HG03175 (cell line): ENCODE measurements at regions not wholly inside any gene's neighbourhood (a gene's known extent, or its start where the extent isn't known, plus 50 kb on each side); places are given as distances from the start of the nearest gene placed in this dataset.

Source experiments
- ATAC-seq: cut with Tn5 transposase; IDR thresholded peaks from one replicate; pipeline ENCODE4 v1.9.1; 2021; ENCODE audit warnings: mild to moderate bottlenecking, moderate library complexity; ENCODE audit not compliant: unreplicated experiment

DNA sequence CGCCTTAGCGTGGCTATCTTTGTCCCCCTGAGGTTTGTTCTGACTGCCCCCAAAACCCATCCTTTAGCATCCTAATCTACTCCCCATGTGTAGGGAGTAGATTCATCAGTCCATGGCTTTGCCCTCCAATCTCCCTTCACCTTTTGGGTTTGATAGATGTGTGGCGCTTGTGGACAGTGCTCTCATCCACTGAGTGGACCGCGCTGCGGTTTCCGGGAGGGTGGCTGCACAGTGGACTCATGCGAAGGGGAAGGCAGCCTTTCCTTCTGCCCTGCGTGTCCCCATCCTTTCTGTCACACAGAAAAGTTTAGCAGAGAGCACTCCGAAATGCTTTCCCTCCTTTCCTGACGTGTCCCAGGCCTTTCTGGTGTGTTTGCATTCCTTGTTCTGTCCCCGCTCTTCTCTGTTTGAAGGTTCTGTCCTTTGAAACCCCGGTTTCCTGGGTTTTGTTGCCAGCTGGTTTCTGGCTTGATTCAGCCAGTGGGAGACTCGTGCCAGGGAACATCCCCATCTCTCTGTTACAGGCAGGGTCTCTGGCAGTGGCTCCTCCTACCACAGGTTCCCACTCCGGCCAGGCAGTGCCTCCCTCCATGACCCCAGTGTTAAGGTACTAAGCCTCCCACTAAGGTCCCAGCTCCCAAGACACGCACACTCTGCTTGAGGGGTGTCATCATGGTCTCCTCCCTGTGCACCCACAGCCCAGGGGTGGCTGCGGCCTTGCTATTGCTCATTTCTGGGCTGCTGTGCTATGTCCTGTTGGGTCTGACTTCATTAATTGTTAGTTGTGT, 547.7 kb upstream of the DPP6 start:
- no peak for ATAC-seq

DNA sequence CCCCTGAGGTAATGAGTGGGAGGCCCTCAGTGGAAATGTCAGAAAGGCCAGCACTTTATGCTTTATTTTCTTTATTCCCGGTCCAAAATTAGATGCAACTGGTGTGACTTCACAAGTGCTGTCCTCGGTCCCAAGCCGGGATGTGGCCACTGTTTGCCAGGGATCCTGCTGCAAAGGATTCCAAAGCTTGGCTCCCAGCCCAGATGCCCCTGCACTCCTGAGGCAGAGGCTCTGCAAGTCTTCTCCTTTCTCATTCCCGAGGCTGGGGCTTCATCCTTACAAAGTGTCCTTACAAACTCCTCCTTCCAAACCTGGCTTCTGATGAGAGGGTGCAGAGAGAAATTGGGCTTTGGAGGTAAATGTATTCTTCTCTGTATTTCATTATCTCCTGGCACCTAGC, 544.3 kb upstream of the DPP6 start:
- ATAC-seq: no peak

DNA sequence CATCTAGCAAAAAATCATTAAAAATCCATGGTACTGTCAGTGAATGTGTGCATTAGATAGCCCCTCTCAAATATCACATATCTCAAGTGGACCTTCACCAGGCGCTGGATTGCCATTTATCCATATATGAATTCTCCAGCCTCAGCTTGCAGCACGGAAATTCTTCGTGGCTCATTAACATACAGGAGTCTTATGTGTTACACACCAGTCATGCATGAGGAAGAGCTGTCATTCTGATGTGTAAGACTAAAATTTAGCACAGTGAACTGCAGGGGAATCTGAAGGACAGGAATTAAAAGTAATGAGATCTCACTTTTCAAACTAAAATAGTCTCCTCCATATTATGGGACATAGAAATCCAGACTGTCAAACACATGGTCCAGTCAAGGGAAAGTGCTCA, 542.4 kb upstream of the DPP6 start:
- no peak for ATAC-seq

DNA sequence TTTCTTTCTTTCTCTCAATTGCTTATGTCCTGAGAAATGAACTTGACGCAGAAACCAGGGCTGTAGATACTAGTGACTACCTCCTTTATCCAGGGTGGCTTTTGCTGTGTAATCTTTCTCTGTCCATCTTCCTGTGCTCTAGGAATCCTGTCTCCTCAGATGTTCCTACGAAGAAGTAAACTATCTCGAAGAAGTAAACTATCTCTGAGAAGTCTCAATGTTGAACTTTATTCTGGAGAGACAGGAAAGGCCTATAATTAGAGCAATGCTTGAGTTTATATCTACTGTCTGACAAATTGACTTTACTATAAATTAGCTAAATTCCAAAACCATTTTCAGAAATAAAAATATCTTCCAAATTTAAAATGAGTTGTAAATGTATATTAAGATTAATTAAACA, 541.5 kb upstream of the DPP6 start:
- no peak for ATAC-seq

DNA sequence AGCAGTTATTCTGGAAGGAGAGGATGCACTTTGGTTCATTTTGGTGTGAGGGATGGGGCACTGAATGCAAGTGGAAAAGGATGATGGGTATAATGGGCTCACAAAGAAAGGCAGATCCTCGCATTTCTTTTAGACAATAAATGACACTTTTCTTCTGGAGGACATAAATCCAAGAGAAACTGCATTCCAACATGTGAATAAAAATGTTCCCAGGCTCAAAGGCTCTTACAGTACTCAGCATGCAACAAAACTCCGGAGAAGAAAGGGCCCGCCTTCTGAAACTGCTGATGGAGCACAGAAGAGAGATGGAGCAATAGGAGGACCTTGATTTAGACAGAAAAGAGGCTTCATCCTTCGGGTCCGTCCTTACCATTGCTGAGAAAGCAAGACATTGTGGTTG, 538.2 kb upstream of the DPP6 start:
- no peak for ATAC-seq

- ATAC-seq: no peak
Observed at GRCh38 chr7:153515359-153515758, 536.8 kb upstream of the DPP6 start.

DNA sequence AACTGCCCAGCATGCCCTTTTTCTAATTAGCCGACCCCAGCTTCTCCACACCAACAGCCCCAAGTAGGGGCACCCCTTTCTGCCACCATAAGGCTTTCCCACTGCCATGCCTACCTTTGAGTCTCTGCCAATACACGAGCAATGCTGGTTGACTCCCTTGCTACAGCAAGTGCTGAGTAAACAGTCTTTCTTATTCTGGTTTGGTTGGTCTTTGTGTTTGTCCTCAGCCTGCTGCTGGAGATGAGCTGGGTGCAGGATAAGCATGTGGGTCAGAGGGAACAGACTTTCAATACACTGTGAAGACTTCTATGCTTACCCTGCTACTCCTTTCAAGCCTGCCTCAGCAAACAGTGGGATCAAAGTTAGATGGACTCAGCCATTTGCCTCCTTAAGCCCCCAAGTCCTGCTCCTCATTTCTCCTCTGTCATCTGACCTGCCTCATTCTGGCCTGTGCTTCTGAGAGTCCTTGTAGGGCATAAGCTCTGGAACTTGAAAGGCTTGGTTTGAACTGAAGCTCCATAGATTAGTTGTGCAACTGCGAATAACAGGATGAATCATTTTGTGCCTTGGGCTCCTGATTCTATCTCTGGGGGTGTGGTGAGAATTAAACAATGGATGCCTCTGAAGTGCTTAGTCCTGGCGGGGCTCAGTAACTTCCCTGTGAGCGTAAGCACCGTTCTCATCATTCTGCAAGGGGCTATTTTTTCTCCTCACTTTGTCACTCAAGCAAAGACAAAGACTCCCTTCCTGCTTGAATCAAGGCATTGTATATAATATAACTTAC, 533.8 kb upstream of the DPP6 start:
- ATAC-seq: no peak

DNA sequence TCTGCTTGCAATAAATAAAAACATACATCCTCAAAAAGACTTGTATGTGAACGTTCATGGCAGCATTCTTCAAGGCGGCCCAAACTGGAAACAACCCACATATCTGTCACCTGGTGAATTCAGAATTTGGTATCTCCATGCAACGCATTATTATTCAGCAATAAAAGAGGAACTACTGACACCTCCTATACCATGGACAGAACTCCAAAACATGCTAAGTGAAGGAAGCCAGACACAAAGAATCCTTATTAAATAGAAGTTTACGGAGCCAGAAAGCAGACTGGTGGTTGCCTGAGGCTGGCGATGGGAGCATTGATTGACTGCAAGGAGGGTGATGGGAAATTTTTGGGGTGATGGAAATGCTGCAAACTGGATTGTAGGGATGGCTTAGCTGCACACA, 530.8 kb upstream of the DPP6 start:
- no peak for ATAC-seq

DNA sequence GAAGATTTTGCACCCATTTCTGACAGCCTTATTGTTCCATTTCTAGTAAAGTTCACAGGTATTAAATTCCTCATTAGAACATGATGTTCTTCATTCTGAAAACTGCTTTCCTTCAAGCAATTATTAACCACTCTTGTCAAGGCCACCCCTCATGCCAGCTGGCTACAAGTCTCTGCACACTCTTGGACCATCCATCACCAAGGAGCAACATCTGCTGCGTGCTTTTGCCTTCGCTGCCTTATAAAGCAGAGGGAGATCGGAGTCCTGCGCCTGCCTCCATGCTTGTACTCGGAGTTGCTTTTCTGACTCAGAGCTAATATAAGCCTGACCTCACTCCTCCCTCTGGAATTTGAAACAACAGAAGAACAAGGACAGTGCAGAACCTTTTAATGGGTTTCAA, 529.9 kb upstream of the DPP6 start:
- ATAC-seq: no peak

- no peak for ATAC-seq
Observed at GRCh38 chr7:153523320-153524015, 528.7 kb upstream of the DPP6 start.

DNA sequence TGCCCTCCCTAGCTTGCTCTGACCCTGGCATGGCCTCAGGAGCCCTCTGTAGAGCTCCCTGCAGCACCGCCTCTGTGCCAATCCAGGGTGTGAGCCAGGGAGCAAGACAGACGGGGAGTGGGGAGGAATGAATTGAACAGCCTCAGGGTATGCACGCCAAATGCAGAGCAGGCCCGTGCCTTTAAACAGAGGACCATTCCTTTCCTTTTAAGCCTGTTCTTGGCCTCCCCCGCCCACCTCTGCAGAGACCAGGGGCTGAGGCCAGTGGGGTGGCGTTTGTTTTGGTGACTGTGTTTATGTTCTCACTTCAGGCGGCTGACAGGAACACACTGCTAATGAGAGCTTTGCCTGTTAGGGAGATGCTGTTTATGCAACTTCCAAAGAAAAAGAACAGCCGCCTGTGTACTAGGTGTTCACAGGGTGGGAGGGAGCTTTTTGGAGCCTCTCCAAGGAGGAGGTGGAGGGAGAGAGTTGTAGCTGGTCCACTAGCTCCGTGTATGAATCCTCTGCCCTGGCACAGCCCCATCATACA, 528.1 kb upstream of the DPP6 start:
- no peak for ATAC-seq

DNA sequence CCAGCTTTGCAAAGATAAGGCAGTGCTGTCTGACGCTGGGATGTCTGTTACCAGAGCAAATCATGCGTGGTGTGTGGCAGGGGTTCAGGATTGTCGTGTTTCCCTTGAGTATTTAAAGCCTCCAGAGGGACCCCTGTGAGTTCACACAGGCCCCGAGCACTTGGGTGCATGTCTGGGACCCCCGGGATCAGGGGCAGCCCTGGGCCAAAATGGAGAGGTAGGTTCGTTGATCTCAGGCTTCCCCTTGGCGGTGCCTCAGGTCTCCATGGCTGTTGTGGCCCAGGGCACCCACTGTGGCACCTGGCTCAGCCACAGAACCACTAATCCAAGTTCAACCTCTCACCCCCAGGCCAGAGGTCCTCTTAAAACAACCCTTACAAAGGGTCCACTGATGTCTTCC, 523.1 kb upstream of the DPP6 start:
- no peak for ATAC-seq

- no peak for ATAC-seq
Observed at GRCh38 chr7:153529651-153530165, 522.5 kb upstream of the DPP6 start.

DNA sequence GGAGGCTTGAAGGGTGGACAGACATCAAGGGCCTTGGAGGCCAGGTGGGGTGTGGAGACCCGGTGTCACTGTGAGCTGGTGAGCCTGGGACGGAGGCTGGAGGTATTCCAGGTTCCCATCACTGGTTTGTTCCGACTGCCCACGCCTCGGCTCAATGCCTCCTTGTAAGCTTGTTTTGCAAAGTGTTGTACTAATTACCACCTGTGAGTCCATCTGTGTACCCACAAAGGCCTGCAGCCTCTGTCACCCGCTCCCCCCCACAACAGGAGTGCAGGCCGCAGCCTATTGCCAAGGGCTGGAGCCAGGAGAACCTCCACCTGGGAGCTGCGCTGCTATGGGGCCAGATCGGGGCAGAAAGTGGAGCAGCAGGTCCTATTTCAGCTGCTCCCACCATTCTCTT, 521.8 kb upstream of the DPP6 start:
- ATAC-seq: no peak

DNA sequence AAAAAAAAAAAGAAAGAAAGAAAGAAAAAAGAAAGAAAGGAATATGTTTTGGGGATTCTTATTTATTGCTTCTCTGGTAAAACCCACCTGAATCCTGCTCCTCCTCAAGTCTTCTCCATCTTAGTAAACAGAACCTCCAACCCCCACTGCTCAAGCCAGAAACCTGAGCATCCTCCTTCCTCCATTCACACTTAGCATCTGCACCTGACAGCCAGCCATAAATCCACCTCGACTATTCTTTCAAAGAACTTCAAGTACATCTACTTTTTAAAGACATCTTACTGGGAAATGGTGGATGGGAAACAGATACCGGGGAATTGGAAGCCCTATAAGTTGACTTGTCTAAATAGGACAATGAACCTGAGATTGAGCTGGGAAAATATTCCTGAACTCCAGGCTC, 519.9 kb upstream of the DPP6 start:
- no peak for ATAC-seq

DNA sequence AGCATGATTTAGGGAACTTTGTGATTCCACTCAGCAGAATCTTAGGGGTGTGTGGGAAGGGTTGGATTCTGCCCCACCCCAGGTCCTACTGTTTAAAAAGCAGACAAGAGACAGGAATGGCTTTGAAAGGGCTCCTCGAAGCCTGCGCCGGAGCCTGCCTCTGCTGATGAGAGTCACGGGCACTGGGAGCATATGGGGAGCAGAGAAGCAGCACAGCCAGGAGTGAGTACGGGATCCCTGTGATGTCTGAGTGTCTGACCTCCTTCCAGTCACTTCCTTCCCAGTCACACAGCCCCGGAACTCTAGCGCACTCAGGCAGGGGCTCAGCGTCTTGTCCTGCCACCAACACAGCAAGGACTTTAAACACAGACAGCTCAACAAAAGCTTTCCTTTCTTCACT, 514.9 kb upstream of the DPP6 start:
- no peak for ATAC-seq

DNA sequence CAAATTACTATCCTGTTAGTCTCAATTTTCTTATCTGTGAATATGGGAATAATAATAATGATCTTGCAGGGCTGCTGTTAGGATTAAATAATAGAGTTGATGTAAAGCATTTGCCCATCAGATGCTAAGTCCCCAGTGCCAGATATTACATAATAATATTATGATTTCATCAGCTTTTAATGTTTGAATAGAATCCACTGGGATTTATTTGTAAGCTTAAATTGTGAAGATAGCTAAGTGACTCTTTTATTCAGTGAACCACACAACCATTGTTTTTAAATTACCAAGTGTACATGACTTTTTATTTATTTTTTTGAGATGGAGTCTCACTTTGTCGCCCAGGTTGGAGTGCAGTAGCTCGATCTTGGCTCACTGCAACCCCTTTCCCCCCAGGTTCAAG, 510.3 kb upstream of the DPP6 start:
- ATAC-seq: no peak

DNA sequence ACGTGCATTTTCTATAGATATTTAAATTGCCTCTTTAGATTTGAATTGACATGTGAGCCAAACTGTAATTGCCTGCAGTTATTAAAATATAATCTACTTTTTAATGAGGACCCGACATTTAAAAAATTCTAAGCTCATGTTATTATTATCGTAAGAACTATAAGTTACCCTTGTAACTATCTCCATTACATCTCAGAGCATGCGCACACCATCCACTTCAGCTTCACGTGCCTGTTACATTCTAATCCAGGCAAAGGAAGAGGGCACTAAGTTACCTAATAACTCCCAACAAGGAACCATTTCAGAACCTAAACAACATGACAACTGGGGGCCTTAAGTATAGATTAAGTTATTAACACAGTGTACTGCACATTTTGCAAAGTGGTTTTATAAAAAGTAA, 509.0 kb upstream of the DPP6 start:
- no peak for ATAC-seq

DNA sequence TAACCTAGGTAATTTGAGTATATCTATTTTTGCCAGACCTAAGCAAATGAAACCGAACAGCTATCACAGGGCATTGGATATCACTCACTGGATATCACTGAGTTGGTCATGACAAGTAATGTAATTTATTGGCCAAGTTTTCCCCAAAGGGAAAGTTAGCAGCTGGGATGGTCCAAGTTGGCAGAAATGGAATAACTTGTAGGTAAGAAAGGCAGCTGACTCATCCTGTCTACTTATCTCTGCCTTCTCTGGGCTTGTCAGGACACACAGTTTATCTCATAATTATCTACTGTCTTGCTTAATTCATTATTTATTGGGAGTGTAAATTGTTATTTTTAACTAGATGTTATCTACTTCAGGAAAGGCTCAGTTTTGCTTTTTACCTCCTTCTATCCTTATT, 502.0 kb upstream of the DPP6 start:
- no peak for ATAC-seq

- no peak for ATAC-seq
Observed at GRCh38 chr7:153564391-153564790, 487.8 kb upstream of the DPP6 start.

GRCh38 chr7:153566324-153566723, 485.9 kb upstream of the DPP6 start:
- no peak for ATAC-seq
